Bronchial epithelial cell (primary cell): ENCODE measurements at regions not wholly inside any gene's neighbourhood (a gene's known extent, or its start where the extent isn't known, plus 50 kb on each side); places are given as distances from the start of the nearest gene placed in this dataset.
"Not testable (repeated sequence)": the region's sequence is repeated elsewhere in the genome, so short reads cannot be mapped to it uniquely, and the experiment has no call there.

Source experiments
- DNase-seq: peaks from one replicate; pipeline ENCODE4 v3.0.0-alpha.2; 2010; ENCODE audit warnings: low read depth
- FAIRE-seq: peaks from 2 replicates; lab custom pipeline; 2011; peaks lifted over from hg19 to GRCh38; lab: Jason Lieb, UNC
- H3K27me3 ChIP-seq: 2 replicates; pipeline ENCODE4 v1.5.1; 2011; ENCODE audit warnings: low read length; ENCODE audit not compliant: control insufficient read depth, insufficient read depth
- H3K36me3 ChIP-seq: 2 replicates; pipeline ENCODE4 v1.5.1; 2011; ENCODE audit warnings: low read length; ENCODE audit not compliant: control insufficient read depth, insufficient read depth
- H3K4me3 ChIP-seq: 2 replicates; pipeline ENCODE4 v1.5.1; 2011; ENCODE audit warnings: mild to moderate bottlenecking, low read depth, low read length, control low read depth
- TF ChIP-seq, protein P1 (sequence below): IDR thresholded peaks from 2 replicates; pipeline ENCODE4 v1.5.1; 2011; ENCODE audit warnings: mild to moderate bottlenecking, moderate library complexity, low read length, control low read depth, inconsistent platforms; ENCODE audit not compliant: insufficient read depth, severe bottlenecking

DNA sequence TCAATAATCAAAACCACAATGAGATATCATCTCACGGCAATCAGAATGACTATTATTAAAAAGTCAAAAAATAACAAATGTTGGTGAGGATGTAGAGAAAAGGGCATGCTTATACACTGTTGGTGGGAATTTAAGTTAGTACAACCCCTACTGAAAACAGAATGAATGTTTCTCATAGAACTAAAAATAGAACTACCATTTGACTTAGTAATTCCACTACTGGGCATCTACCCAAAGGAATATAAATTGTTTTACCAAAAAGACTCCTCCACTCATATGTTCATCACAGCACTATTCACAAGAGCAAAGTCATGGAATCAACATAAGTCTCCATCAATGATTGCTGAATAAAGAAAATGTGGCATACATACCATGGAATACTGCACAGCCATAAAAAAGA is 278.1 kb upstream of the ARSJ start:
- FAIRE-seq (no peak), DNase-seq (no peak)
- Histone ChIP-seq H3K27me3 (no peaks in the 10 kb centered on the region), H3K4me3 (no peak overlapping the region), H3K36me3 (no peaks in the 10 kb centered on the region)
- TF ChIP-seq, protein P1, sequence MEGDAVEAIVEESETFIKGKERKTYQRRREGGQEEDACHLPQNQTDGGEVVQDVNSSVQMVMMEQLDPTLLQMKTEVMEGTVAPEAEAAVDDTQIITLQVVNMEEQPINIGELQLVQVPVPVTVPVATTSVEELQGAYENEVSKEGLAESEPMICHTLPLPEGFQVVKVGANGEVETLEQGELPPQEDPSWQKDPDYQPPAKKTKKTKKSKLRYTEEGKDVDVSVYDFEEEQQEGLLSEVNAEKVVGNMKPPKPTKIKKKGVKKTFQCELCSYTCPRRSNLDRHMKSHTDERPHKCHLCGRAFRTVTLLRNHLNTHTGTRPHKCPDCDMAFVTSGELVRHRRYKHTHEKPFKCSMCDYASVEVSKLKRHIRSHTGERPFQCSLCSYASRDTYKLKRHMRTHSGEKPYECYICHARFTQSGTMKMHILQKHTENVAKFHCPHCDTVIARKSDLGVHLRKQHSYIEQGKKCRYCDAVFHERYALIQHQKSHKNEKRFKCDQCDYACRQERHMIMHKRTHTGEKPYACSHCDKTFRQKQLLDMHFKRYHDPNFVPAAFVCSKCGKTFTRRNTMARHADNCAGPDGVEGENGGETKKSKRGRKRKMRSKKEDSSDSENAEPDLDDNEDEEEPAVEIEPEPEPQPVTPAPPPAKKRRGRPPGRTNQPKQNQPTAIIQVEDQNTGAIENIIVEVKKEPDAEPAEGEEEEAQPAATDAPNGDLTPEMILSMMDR, result no peak

DNA sequence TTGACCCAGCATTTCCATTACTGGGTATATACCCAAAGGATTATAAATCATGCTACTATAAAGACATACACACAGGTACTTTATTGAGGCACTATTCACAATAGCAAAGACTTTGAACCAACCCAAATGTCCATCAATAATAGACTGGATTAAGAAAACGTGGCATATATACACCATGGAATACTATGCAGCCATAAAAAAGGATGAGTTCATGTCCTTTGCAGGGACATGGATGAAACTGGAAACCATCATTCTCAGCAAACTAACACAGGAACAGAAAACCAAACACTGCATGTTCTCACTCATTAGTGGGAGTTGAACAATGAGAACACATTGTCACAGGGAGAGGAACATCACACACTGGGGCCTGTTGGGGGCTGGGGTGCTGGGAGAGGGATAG is 283.0 kb upstream of the ARSJ start:
- FAIRE-seq, DNase-seq, H3K36me3 ChIP-seq, H3K27me3 ChIP-seq, H3K4me3 ChIP-seq: not testable (repeated sequence)

DNA sequence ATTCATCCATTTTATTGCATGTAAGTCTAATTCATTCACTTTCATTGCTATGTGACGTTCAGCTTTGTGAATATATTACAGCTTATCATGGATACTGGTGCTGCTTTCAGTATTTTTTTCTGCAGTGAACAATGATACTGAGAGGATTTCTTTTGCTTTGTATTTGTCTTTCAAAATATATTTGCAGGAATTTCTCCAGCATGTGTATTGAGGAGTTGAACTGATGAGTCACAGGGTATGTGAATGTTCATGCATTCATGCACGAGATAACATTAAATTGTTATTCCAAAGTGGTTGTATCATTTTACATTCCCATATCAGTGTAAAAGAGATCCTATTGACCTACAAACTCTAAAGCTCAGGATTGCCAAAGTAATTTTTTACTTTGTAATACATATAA is 283.8 kb upstream of the ARSJ start:
- H3K27me3 ChIP-seq, result no peaks in the 10 kb centered on the region
- no peak overlapping the region for H3K4me3 ChIP-seq
- FAIRE-seq (no peak), DNase-seq (peak; percentile 74)
- TF ChIP-seq, protein P1, result no peak
- H3K36me3 ChIP-seq, result no peaks in the 10 kb centered on the region

DNA sequence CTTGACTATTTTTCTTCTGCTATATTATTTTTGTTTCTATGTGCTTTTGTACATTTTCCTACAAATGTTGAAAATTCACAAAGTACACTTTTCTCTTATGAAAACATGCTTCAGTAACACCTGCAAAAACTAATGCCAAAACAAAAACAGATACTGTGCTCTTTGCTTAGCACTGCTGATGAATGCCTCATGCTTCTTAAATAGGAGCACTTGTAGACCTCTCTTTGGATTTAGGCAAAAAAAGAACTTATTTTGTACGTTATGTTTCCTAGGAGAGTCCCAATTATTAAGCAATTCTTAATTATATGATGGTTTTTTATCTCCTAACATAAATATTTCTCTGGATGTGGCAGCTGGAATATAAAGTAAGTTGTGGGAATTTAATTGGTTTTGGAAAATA is 285.0 kb upstream of the ARSJ start:
- FAIRE-seq, result no peak
- Histone ChIP-seq H3K27me3 (no peaks in the 10 kb centered on the region), H3K4me3 (no peak overlapping the region), H3K36me3 (no peaks in the 10 kb centered on the region)
- DNase-seq, result no peak
- TF ChIP-seq, protein P1, result no peak

DNA sequence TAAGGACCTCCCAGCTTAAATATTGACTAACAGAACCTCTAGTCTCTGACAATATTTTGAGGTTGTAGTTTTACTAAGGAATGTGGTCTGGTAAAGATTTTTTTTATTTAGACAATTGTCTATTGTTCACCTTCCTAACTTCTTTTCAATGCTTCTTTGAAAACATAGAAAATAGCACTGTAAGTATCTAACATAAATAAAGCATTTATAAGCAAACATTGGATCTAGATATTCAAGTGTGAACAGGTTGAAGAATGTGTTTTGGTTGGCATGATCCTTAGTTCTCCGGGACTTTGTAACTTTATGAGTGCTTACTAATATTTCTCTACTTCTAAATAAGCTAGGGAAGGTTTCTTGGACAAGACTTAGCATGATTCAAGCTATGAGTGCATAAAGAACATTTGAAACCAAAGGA is 285.4 kb upstream of the ARSJ start:
- DNase-seq, result peak; percentile 98
- no peaks in the 10 kb centered on the region for H3K36me3 ChIP-seq
- H3K4me3 ChIP-seq, result no peak overlapping the region
- no peaks in the 10 kb centered on the region for H3K27me3 ChIP-seq
- FAIRE-seq, result no peak
- TF ChIP-seq, protein P1, result no peak

DNA sequence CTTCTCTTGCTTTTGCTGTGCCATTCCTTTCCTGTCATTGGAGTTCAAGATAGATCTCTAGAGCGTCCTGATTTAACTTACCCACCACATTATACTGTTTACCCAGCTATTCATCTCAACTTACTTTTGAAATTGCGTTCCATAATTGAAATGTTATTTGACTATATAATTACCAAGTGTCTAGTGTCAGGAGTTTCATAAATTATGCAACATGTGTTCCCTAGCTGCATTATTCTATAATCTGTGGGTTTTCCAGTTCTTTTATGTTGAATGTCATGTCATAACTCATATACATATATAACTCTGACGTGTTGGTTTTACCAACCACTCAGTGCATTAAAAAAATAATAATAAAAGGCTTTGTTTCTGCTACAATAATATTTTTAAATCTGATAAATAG is 285.9 kb upstream of the ARSJ start:
- Histone ChIP-seq H3K27me3 (no peaks in the 10 kb centered on the region), H3K4me3 (no peak overlapping the region), H3K36me3 (no peaks in the 10 kb centered on the region)
- DNase-seq, result no peak
- TF ChIP-seq, protein P1, result no peak
- FAIRE-seq, result no peak
